Vagina (tissue), 2 donors: ENCODE measurements at regions not wholly inside any gene's neighbourhood (a gene's known extent, or its start where the extent isn't known, plus 50 kb on each side); places are given as distances from the start of the nearest gene placed in this dataset.

ENCODE experiments used
- DNase-seq, 2 donors: peaks; one replicate each; pipeline ENCODE4 v3.0.0-alpha.2; 2017; ENCODE audit errors: extremely low spot score in 2 of 2
- H3K27ac ChIP-seq: fragments of 200-600 bp; sonication (generic); one replicate; pipeline ENCODE4 v1.5.1; 2019
- H3K27me3 ChIP-seq: fragments of 200-600 bp; sonication (generic); one replicate; pipeline ENCODE4 v1.5.1; 2019
- H3K36me3 ChIP-seq, 2 donors: fragments of 200-600 bp; sonication (generic); one replicate each; pipeline ENCODE4 v1.5.1; 2017 to 2019
- H3K4me1 ChIP-seq: fragments of 200-600 bp; sonication (generic); one replicate; pipeline ENCODE4 v1.5.1; 2019
- H3K4me3 ChIP-seq, 2 donors: fragments of 200-600 bp; sonication (generic); 1 replicate in 1 of 2; 2 replicates in 1 of 2; pipeline ENCODE4 v1.5.1; 2016 to 2019
- H3K9me3 ChIP-seq: fragments of 200-600 bp; sonication (generic); one replicate; pipeline ENCODE4 v1.5.1; 2019
- CTCF ChIP-seq, 3 experiments: fragments of 450-650 bp in 2 of 3; fragments of 200-600 bp in 1 of 3; sonication (generic) in 1 of 3; IDR thresholded peaks; one replicate each; pipeline ENCODE4 v1.5.1; 2017 to 2019; ENCODE audit warnings: antibody characterized with exemption in 3 of 3, mild to moderate bottlenecking in 2 of 3, moderate library complexity in 2 of 3
- POLR2A ChIP-seq, 2 donors: fragments of 450-650 bp; IDR thresholded peaks; one replicate each; pipeline ENCODE4 v1.6.1; 2017; ENCODE audit warnings: antibody characterized with exemption in 2 of 2, mild to moderate bottlenecking in 2 of 2, moderate library complexity in 2 of 2
- POLR2AphosphoS5 ChIP-seq, 2 donors: sonication (generic); formaldehyde crosslinking; IDR thresholded peaks; one replicate each; pipeline ENCODE4 v1.9.0; 2017; ENCODE audit warnings: antibody characterized with exemption in 2 of 2, mild to moderate bottlenecking in 2 of 2, low read depth in 1 of 2; ENCODE audit not compliant: insufficient read depth in 1 of 2
- intact Hi-C: fragments of 100-400 bp; cut with DNase I; formaldehyde crosslinking; loops from one replicate; pipeline ENCODE4 v1.15.1; 2023

GRCh38 chr18:41206341-41206830 lies 748.6 kb upstream of the PIK3C3 start:
- TF ChIP-seq CTCF (IDR thresholded peaks at IDR 0.05) (no peak), POLR2AphosphoS5 (IDR thresholded peaks at IDR 0.05; ENCODE audit: insufficient read depth in 1 of 2, low read depth in 1 of 2) (no peak), POLR2A (IDR thresholded peaks at IDR 0.05) (no peak)
- H3K27ac ChIP-seq, result no peak overlapping the region
- no peak overlapping the region for H3K4me3 ChIP-seq
- no peaks in the 10 kb centered on the region for H3K27me3 ChIP-seq
- H3K9me3 ChIP-seq, result no peaks in the 10 kb centered on the region
- H3K4me1 ChIP-seq, result no peaks in the 10 kb centered on the region
- H3K36me3 ChIP-seq, result no peaks in the 10 kb centered on the region
- intact Hi-C loops, result no loop called here
- no peak for DNase-seq

GRCh38 chr18:41199212-41199611 lies 755.8 kb upstream of the PIK3C3 start:
- Histone ChIP-seq H3K9me3 (no peaks in the 10 kb centered on the region), H3K36me3 (no peaks in the 10 kb centered on the region), H3K27ac (no peak overlapping the region), H3K27me3 (no peaks in the 10 kb centered on the region), H3K4me3 (no peak overlapping the region), H3K4me1 (no peaks in the 10 kb centered on the region)
- DNase-seq, result no peak
- TF ChIP-seq POLR2AphosphoS5 (IDR thresholded peaks at IDR 0.05; ENCODE audit: insufficient read depth in 1 of 2, low read depth in 1 of 2) (no peak), POLR2A (IDR thresholded peaks at IDR 0.05) (no peak), CTCF (IDR thresholded peaks at IDR 0.05) (no peak)
- intact Hi-C loops, result no loop called here

- Histone ChIP-seq H3K27me3 (no peaks in the 10 kb centered on the region), H3K4me1 (no peaks in the 10 kb centered on the region), H3K4me3 (no peak overlapping the region), H3K9me3 (no peaks in the 10 kb centered on the region), H3K27ac (no peak overlapping the region), H3K36me3 (no peaks in the 10 kb centered on the region)
- TF ChIP-seq CTCF (IDR thresholded peaks at IDR 0.05) (no peak), POLR2AphosphoS5 (IDR thresholded peaks at IDR 0.05; ENCODE audit: insufficient read depth in 1 of 2, low read depth in 1 of 2) (no peak)
- intact Hi-C loops, result no loop called here
- no peak for DNase-seq
Observed at GRCh38 chr18:41197967-41198366, 757.1 kb upstream of the PIK3C3 start.

GRCh38 chr18:41170346-41170745 lies 784.7 kb upstream of the PIK3C3 start:
- no peak overlapping the region for H3K27ac ChIP-seq
- no peaks in the 10 kb centered on the region for H3K9me3 ChIP-seq
- intact Hi-C loops, result no loop called here
- H3K4me3 ChIP-seq, result no peak overlapping the region
- DNase-seq, result no peak
- TF ChIP-seq POLR2AphosphoS5 (IDR thresholded peaks at IDR 0.05; ENCODE audit: insufficient read depth in 1 of 2, low read depth in 1 of 2) (no peak), POLR2A (IDR thresholded peaks at IDR 0.05) (no peak), CTCF (IDR thresholded peaks at IDR 0.05) (no peak)
- no peaks in the 10 kb centered on the region for H3K27me3 ChIP-seq
- no peaks in the 10 kb centered on the region for H3K4me1 ChIP-seq
- H3K36me3 ChIP-seq, result no peaks in the 10 kb centered on the region

- no peak overlapping the region for H3K4me3 ChIP-seq
- intact Hi-C loops, result no loop called here
- no peak for TF ChIP-seq POLR2AphosphoS5 (IDR thresholded peaks at IDR 0.05; ENCODE audit: insufficient read depth in 1 of 2, low read depth in 1 of 2)
- no peak for TF ChIP-seq POLR2A (IDR thresholded peaks at IDR 0.05)
- no peak for TF ChIP-seq CTCF (IDR thresholded peaks at IDR 0.05)
Observed at GRCh38 chr18:41165625-41166024, 789.4 kb upstream of the PIK3C3 start.

More at GRCh38 chr18:41165625-41166024, 789.4 kb upstream of the PIK3C3 start:
- Histone ChIP-seq H3K27ac (no peak overlapping the region), H3K9me3 (no peaks in the 10 kb centered on the region), H3K4me1 (no peaks in the 10 kb centered on the region), H3K27me3 (no peaks in the 10 kb centered on the region), H3K36me3 (no peaks in the 10 kb centered on the region)
- DNase-seq, result no peak
